NCI-H2081 treated with DMSO at 0.1 percent for 48 hours (cell line): ENCODE measurements at regions not wholly inside any gene's neighbourhood (a gene's known extent, or its start where the extent isn't known, plus 50 kb on each side); places are given as distances from the start of the nearest gene placed in this dataset.
"Not testable (repeated sequence)": the region's sequence is repeated elsewhere in the genome, so short reads cannot be mapped to it uniquely, and the experiment has no call there.

Experiments
- DNase-seq: peaks from one replicate; lab custom pipeline; 2025; lab: John Stamatoyannopoulos, UW

DNA sequence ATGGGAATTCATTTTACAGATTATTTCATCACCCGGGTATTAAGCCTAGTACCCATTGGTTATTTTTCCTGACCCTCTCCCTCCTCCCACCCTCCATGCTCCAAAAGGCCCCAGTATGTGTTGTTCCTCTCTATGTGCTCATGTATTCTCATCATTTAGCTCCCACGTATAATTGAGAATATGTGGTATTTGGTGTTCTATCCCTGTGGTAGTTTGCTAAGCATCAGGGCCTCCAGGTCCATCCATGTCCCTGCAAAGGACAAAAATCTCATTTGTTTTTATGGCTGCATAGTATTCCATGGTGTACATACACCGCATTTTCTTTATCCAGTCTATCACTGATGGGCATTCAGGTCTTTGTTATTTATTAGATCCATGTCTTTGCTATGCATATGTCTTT, 894.1 kb upstream of the MIR17HG start:
- no peak for DNase-seq

DNA sequence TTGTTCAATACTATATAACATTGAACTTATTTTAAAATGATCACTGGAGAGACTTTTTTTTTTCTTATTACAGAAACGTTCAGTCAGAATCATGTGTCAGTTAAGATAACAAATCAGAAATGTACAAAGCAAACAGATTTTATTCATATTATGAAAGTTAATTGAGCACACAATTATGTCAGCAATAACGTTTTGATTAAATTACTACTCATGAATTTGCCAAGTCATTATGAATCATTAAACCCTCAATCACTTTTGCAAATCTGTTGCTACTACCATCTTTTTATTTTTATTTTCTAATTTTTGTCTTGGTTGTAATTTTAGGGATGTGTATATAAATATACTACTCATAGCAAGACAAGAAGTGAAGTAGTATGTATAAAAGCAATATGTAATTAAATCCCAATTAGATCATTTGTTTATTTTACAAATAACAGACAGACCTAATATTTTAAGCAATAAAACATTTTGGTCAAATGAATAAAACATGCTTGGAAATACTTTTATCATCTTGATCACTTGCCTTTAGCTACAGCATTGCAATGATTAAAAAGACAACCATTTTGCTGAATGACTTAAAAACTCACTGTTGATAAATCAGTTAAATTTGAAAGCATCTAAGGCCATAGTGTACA, 893.4 kb upstream of the MIR17HG start:
- DNase-seq: no peak

- no peak for DNase-seq
Observed at GRCh38 chr13:90455067-90455466, 892.4 kb upstream of the MIR17HG start.

DNA sequence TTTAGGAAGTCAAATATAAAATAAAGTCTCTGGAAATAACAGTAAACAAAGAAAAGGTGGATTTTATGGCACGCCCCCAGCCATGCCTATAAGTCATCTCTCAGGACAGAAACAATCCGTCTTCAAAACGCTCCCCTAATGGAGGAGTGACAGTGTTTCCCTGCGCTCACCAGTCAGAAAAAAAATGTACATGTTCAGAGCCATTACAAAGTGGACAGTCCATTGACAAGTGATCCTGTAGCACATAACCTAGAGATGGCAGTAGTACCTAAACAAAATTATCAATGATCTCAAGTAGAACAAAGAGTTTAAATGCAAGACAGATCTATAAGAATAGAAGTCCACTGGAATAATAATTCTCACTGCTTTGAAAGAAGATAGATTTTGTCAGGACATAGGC, 891.7 kb upstream of the MIR17HG start:
- no peak for DNase-seq

DNA sequence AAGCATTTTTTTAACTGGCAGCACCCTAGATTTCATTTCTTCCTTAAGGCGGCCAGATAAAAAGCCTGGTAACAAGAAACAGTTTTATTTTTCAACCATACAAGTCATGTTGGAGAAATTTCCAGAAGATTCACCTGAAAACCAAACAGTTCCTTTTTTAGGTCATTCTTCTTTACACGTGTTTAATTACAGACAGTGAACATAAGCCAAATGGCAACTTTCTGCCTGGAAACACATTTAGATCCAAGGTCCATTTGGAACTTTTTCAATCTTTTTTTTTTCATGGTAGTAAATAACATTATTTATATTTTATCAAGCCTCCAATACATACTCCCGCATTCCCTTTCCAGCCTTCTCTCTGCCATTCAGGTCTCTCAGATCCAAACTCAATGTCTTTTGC, 886.1 kb upstream of the MIR17HG start:
- DNase-seq: no peak

GRCh38 chr13:90477216-90477615, 870.3 kb upstream of the MIR17HG start:
- no peak for DNase-seq

GRCh38 chr13:90483906-90484305, 863.6 kb upstream of the MIR17HG start:
- DNase-seq: no peak

DNA sequence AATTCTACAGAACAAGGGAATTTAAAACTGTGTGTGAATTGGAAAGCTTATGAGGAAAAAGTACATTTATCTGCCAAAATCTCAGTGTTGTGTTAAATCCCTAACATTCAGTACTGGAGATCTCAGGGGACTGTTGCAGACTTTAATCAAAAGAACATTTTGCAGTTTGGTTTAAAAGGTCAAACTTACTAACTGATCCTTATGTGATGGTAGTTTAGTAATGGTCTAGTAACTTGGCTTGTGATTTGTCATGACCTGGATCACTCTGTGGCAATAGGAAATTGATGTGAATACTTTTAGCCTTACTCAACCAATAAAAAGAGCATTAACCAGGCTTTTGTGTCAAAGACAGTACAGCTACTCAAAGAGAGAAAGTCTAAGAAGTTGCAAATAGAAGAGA, 862.1 kb upstream of the MIR17HG start:
- DNase-seq: no peak

- DNase-seq: no peak
Observed at GRCh38 chr13:90492872-90493271, 854.6 kb upstream of the MIR17HG start.

DNA sequence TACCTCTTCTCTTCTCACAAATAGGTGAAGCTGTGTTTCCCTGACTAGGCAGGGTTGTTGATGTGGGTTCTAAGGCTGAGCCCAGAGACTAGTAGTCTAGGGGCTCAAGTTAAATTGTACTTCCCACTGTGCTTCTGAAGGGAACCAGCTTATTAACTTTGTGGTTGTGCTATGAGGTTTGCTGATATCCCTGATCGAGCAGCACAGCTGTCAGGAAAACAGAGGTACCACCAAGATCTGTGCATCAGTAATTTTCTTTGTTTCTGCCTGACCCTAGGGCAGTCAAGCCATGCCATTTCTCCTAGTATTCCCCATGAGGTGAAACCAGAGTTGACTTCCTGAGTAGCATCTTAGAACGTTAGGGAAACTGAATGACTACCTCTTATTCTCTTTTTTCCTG, 853.8 kb upstream of the MIR17HG start:
- no peak for DNase-seq

GRCh38 chr13:90494849-90495248, 852.6 kb upstream of the MIR17HG start:
- not testable (repeated sequence) for DNase-seq

GRCh38 chr13:90498096-90498495, 849.4 kb upstream of the MIR17HG start:
- no peak for DNase-seq

DNA sequence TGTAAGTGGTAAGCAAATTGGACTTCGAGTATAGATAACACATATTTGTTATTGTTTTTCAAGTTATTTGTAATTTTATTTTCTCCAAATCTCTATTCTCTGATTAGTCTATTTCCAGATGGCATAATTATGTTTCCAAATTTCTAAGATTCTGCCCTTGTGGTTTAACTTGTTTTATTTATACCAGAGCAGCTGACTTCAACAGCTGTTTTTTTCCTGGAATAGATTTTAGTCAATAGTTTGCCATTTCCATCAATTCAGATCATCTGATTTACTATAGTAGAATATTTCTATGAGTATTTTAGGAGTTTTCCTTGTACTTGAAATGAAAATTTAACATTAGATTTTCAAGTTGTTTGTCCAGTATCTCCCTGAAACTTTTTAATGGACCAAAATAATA, 848.7 kb upstream of the MIR17HG start:
- no peak for DNase-seq

- DNase-seq: no peak
Observed at GRCh38 chr13:90500569-90500968, 846.9 kb upstream of the MIR17HG start.

DNA sequence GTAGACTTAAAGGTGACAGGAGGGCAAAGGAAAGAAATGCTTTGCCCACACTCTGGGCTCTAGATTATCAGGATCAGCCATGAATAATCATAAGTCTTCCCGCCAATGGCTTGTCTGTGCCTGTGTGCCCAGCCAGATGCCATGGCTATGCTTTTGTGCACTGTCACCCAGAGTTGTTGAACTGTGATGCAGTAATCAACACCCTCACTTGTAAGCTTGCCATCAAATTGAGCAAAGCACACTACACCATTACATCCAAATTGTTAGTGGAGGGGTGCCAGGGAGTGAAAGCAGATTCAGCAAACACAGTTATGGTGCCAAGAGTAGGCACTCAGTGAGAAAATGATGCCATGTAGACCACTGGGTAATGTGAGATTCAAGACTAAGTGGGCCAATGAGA, 845.3 kb upstream of the MIR17HG start:
- DNase-seq: peak; percentile 15

DNA sequence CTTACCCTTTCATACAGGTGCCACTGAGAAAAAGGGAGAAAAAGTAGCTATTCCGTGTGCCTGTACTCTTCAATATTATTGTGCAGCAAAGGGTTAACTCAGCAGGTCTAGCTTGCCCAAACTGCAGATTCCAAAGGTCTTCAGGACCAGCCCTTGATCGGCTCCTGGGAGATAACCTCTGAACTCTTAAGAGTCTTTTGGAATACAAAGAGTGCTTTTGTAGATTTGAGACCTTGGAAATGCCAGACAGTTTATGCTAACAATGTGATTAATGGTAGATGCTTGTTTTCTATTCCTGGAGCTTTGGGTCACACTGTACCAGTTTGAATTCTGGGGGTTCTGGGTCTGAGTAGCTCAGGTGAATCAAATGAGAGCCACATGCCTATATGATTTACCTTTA, 844.7 kb upstream of the MIR17HG start:
- no peak for DNase-seq

GRCh38 chr13:90510319-90510718, 837.2 kb upstream of the MIR17HG start:
- no peak for DNase-seq

- no peak for DNase-seq
Observed at GRCh38 chr13:90511903-90512302, 835.6 kb upstream of the MIR17HG start.

DNA sequence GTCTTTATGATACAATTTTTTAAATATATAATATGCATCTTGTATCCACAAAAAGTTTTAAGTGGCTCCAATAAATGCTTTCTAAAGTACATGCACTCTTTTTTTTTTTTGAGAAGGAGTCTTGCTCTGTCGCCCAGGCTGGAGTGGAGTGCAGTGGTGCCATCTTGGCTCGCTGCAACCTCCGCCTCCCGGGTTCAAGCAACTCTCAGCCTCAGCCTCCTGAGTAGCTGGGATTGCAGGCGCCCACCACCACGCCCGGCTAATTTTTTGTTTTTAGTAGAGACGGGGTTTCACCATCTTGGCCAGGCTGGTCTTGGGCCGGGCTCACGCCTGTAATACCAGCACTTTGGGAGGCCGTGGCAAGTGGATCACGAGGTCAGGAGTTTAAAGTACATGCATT, 832.8 kb upstream of the MIR17HG start:
- not testable (repeated sequence) for DNase-seq

GRCh38 chr13:90518417-90518816, 829.1 kb upstream of the MIR17HG start:
- DNase-seq: no peak

DNA sequence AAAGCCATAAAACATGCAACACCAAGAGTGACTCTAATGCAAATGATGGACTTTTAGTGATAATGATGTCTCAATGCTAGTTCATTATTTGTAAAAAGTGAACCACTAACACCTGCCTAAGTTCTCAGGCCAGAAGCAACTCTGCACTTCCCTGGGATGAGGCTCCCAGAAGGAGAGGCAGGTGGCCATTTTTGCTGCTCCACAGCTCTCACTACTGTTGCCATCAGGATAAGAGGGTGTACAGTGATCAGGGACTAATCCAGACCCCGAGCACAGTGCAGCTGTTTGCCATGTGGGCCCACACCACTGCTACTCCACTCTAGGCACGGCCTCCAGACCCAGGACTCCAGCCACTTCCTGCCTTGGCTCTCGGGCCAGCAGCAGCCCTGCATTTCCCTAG, 828.3 kb upstream of the MIR17HG start:
- no peak for DNase-seq

DNA sequence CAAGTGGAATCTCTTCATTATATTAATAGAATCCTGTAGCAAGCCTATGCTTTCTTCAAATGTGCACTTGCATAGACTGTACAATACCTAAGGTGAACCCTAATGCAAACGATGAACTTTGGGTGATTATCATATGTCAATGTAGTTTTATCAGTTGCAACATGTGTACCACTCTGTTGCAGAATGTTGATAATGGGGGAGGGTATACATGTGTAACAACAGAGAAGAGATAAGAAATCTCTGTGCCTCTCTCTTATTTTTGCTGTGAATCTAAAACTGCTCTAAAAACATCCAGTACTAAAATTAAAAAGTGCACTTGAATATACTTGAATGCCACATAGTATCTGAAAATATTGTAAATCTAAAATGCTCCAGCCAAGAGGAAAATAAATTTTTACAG, 820.8 kb upstream of the MIR17HG start:
- no peak for DNase-seq

GRCh38 chr13:90531744-90532143, 815.7 kb upstream of the MIR17HG start:
- DNase-seq: no peak

- no peak for DNase-seq
Observed at GRCh38 chr13:90532861-90533492, 814.5 kb upstream of the MIR17HG start.
